ENCODE measurements at regions not wholly inside any gene's neighbourhood (a gene's known extent, or its start where the extent isn't known, plus 50 kb on each side); places are given as distances from the start of the nearest gene placed in this dataset.

- H3K4me1 ChIP-seq (ENCODE audit: control insufficient read depth, insufficient read depth, low read length): no peaks in the 10 kb centered on the region
- DNase-seq (ENCODE audit: low read depth, low spot score) (no peak), ATAC-seq (no peak)
- POLR2A ChIA-PET: no interaction called here
- intact Hi-C loops (cut with micrococcal nuclease; ENCODE audit: unreplicated experiment) (no loop called here), in situ Hi-C loops (cut with HindIII; ENCODE audit: low pct_unique_long_range_greater_than_20kb, low sequenced_read_pairs) (no loop called here)
- H3K36me3 ChIP-seq (ENCODE audit: control insufficient read depth, insufficient read depth, low read length): no peaks in the 10 kb centered on the region
- no peaks in the 10 kb centered on the region for H3K9me3 ChIP-seq (ENCODE audit: control insufficient read depth, insufficient read depth, low read depth, low read length)
- no TSS peak for BruUV-seq (replicated peaks)
- CTCF ChIA-PET: no interaction called here
- no peak overlapping the region for H3K4me3 ChIP-seq (ENCODE audit: low read depth in 2 of 2, low read length in 2 of 2)
- no peaks in the 10 kb centered on the region for H3K27me3 ChIP-seq (ENCODE audit: control insufficient read depth, insufficient read depth, low read length)
- no peak overlapping the region for H3K27ac ChIP-seq (ENCODE audit: low read length)
- TF ChIP-seq REST (IDR thresholded peaks at IDR 0.05; ENCODE audit: insufficient read depth in 1 of 2, low read depth in 2 of 2, low read length in 1 of 2) (no peak), SIN3A (IDR thresholded peaks at IDR 0.05; ENCODE audit: borderline replicate concordance, insufficient read depth, low read depth, low read length) (no peak), TCF7L2 (IDR thresholded peaks at IDR 0.05; ENCODE audit: low read depth, low read length) (no peak), POLR2AphosphoS5 (IDR thresholded peaks at IDR 0.05; ENCODE audit: low read depth, low read length) (no peak), CTCF (IDR thresholded peaks at IDR 0.05) (no peak)
These were observed 256.0 kb downstream of the TMEM167A start for GRCh38 chr5:82820961-82821845.

- H3K36me3 ChIP-seq (ENCODE audit: control insufficient read depth, insufficient read depth, low read length): no peaks in the 10 kb centered on the region
- intact Hi-C loops (cut with micrococcal nuclease; ENCODE audit: unreplicated experiment) (no loop called here), in situ Hi-C loops (cut with HindIII; ENCODE audit: low pct_unique_long_range_greater_than_20kb, low sequenced_read_pairs) (no loop called here)
- H3K4me1 ChIP-seq (ENCODE audit: control insufficient read depth, insufficient read depth, low read length): no peaks in the 10 kb centered on the region
- no peak overlapping the region for H3K27ac ChIP-seq (ENCODE audit: low read length)
- H3K9me3 ChIP-seq (ENCODE audit: control insufficient read depth, insufficient read depth, low read depth, low read length): no peaks in the 10 kb centered on the region
- POLR2A ChIA-PET: no interaction called here
- ATAC-seq (no peak), DNase-seq (ENCODE audit: low read depth, low spot score) (no peak)
- TF ChIP-seq CTCF (IDR thresholded peaks at IDR 0.05): no peak
- no peak for TF ChIP-seq SIN3A (IDR thresholded peaks at IDR 0.05; ENCODE audit: borderline replicate concordance, insufficient read depth, low read depth, low read length)
- no peak for TF ChIP-seq REST (IDR thresholded peaks at IDR 0.05; ENCODE audit: insufficient read depth in 1 of 2, low read depth in 2 of 2, low read length in 1 of 2)
- no peak for TF ChIP-seq POLR2AphosphoS5 (IDR thresholded peaks at IDR 0.05; ENCODE audit: low read depth, low read length)
- TF ChIP-seq TCF7L2 (IDR thresholded peaks at IDR 0.05; ENCODE audit: low read depth, low read length): no peak
- H3K27me3 ChIP-seq (ENCODE audit: control insufficient read depth, insufficient read depth, low read length): no peaks in the 10 kb centered on the region
- CTCF ChIA-PET: no interaction called here
- no peak overlapping the region for H3K4me3 ChIP-seq (ENCODE audit: low read depth in 2 of 2, low read length in 2 of 2)
- BruUV-seq (replicated peaks): no TSS peak
These were observed 257.0 kb downstream of the TMEM167A start for GRCh38 chr5:82820188-82820587.
